ENCODE measurements at regions not wholly inside any gene's neighbourhood (a gene's known extent, or its start where the extent isn't known, plus 50 kb on each side); places are given as distances from the start of the nearest gene placed in this dataset.

GRCh38 chr9:28032268-28032590, 458.9 kb upstream of the C9orf72 start:
- DNase-seq = peak; percentile 89

- no peak for DNase-seq
Measured at GRCh38 chr9:28034242-28034641, 461.0 kb upstream of the C9orf72 start.

GRCh38 chr9:28037968-28038367, 464.7 kb upstream of the C9orf72 start:
- DNase-seq = no peak

- DNase-seq = no peak
Measured at GRCh38 chr9:28045051-28045450, 471.8 kb upstream of the C9orf72 start.

- DNase-seq = no peak
Measured at GRCh38 chr9:28050046-28050445, 476.8 kb upstream of the C9orf72 start.

- no peak for DNase-seq
Measured at GRCh38 chr9:28050941-28051340, 477.7 kb upstream of the C9orf72 start.

GRCh38 chr9:28051559-28052503, 478.6 kb upstream of the C9orf72 start:
- DNase-seq = no peak

GRCh38 chr9:28053096-28053777, 480.0 kb upstream of the C9orf72 start:
- no peak for DNase-seq

GRCh38 chr9:28056006-28056405, 482.7 kb upstream of the C9orf72 start:
- DNase-seq = no peak

GRCh38 chr9:28056466-28056865, 483.2 kb upstream of the C9orf72 start:
- no peak for DNase-seq

GRCh38 chr9:28059192-28059591, 485.9 kb upstream of the C9orf72 start:
- DNase-seq = no peak

- no peak for DNase-seq
Measured at GRCh38 chr9:28064241-28064815, 491.0 kb upstream of the C9orf72 start.

GRCh38 chr9:28073270-28073669, 500.0 kb upstream of the C9orf72 start:
- DNase-seq = peak; percentile 82

GRCh38 chr9:28079677-28080076, 506.4 kb upstream of the C9orf72 start:
- DNase-seq = no peak

- no peak for DNase-seq
Measured at GRCh38 chr9:28082671-28083070, 509.4 kb upstream of the C9orf72 start.

- DNase-seq = no peak
Measured at GRCh38 chr9:28086881-28087280, 513.6 kb upstream of the C9orf72 start.

GRCh38 chr9:28092981-28093936, 520.0 kb upstream of the C9orf72 start:
- DNase-seq = peak; percentile 9

GRCh38 chr9:28101509-28101908, 528.2 kb upstream of the C9orf72 start:
- DNase-seq = no peak

GRCh38 chr9:28105001-28105400, 531.7 kb upstream of the C9orf72 start:
- DNase-seq = no peak

- DNase-seq = no peak
Measured at GRCh38 chr9:28120184-28120583, 546.9 kb upstream of the C9orf72 start.

GRCh38 chr9:28120626-28121025, 547.3 kb upstream of the C9orf72 start:
- DNase-seq = no peak

- no peak for DNase-seq
Measured at GRCh38 chr9:28121366-28121765, 548.1 kb upstream of the C9orf72 start.

GRCh38 chr9:28124917-28125316, 551.6 kb upstream of the C9orf72 start:
- DNase-seq = no peak

Data from NCI-H82 (cell line).